ENCODE measurements at regions not wholly inside any gene's neighbourhood (a gene's known extent, or its start where the extent isn't known, plus 50 kb on each side); places are given as distances from the start of the nearest gene placed in this dataset.

DNA sequence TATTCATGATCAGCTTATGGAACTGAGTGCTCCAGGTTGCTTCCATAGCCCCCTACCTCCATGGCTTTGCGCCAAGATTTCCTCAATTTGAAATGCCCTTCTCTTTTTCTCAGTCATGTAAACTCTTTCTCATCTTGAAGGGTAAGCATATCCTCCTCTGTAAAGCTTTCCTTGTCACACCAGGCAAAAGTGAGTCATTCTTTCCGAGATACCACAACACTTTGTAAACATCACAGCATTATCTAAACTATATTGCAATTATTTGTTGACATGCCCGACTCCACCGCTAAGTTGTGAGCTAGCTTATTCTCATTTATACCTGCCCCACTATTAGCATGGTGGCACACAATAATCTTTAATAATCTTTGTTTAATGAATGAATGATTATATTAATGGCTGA is 419.5 kb upstream of the CHST9 start:
- no peaks in the 10 kb centered on the region for H3K9me3 ChIP-seq (ENCODE audit: control insufficient read depth, insufficient read depth, low read depth, low read length)
- in situ Hi-C loops (cut with HindIII; ENCODE audit: low pct_unique_long_range_greater_than_20kb, low sequenced_read_pairs) (no loop called here), intact Hi-C loops (cut with micrococcal nuclease; ENCODE audit: unreplicated experiment) (loop anchor here (10.0 kb wide), 1 partner anchor 150 kb away; no protein-coding TSS in a partner anchor)
- no peak for TF ChIP-seq TCF7L2 (IDR thresholded peaks at IDR 0.05; ENCODE audit: low read depth, low read length)
- no peak for TF ChIP-seq CTCF (IDR thresholded peaks at IDR 0.05)
- no peak for TF ChIP-seq SIN3A (IDR thresholded peaks at IDR 0.05; ENCODE audit: borderline replicate concordance, insufficient read depth, low read depth, low read length)
- no peak for TF ChIP-seq POLR2AphosphoS5 (IDR thresholded peaks at IDR 0.05; ENCODE audit: low read depth, low read length)
- TF ChIP-seq REST (IDR thresholded peaks at IDR 0.05; ENCODE audit: insufficient read depth in 1 of 2, low read depth in 2 of 2, low read length in 1 of 2) = no peak
- BruUV-seq (replicated peaks) = no TSS peak
- ATAC-seq (no peak; the same call in 1 of the 2 replicates), DNase-seq (ENCODE audit: low read depth, low spot score) (no peak)
- no peaks in the 10 kb centered on the region for H3K27me3 ChIP-seq (ENCODE audit: control insufficient read depth, insufficient read depth, low read length)
- ChIA-PET CTCF (interaction anchor here (1.1 to 1.2 kb wide), 2 partner anchors 145 to 227 kb away, joined by 3 to 8 read pairs; no protein-coding TSS in a partner anchor), POLR2A (no interaction called here)
- no peak overlapping the region for H3K4me3 ChIP-seq (ENCODE audit: low read depth in 2 of 2, low read length in 2 of 2)
- H3K4me1 ChIP-seq (ENCODE audit: control insufficient read depth, insufficient read depth, low read length) = no peaks in the 10 kb centered on the region; the same call in 1 of the 2 replicates
- H3K27ac ChIP-seq (ENCODE audit: low read length) = no peak overlapping the region
- no peaks in the 10 kb centered on the region for H3K36me3 ChIP-seq (ENCODE audit: control insufficient read depth, insufficient read depth, low read length)

GRCh38 chr18:27602092-27602491 is 417.0 kb upstream of the CHST9 start:
- Histone ChIP-seq H3K36me3 (ENCODE audit: control insufficient read depth, insufficient read depth, low read length) (no peaks in the 10 kb centered on the region), H3K4me3 (ENCODE audit: low read depth in 2 of 2, low read length in 2 of 2) (no peak overlapping the region), H3K4me1 (ENCODE audit: control insufficient read depth, insufficient read depth, low read length) (no peaks in the 10 kb centered on the region; the same call in 1 of the 2 replicates), H3K9me3 (ENCODE audit: control insufficient read depth, insufficient read depth, low read depth, low read length) (no peaks in the 10 kb centered on the region), H3K27me3 (ENCODE audit: control insufficient read depth, insufficient read depth, low read length) (no peaks in the 10 kb centered on the region), H3K27ac (ENCODE audit: low read length) (no peak overlapping the region)
- POLR2A ChIA-PET = no interaction called here
- no peak for DNase-seq (ENCODE audit: low read depth, low spot score)
- no TSS peak for BruUV-seq (replicated peaks)
- CTCF ChIA-PET = no interaction called here
- in situ Hi-C loops (cut with HindIII; ENCODE audit: low pct_unique_long_range_greater_than_20kb, low sequenced_read_pairs) = no loop called here
- no peak for ATAC-seq
- TF ChIP-seq CTCF (IDR thresholded peaks at IDR 0.05) (no peak), POLR2AphosphoS5 (IDR thresholded peaks at IDR 0.05; ENCODE audit: low read depth, low read length) (no peak), REST (IDR thresholded peaks at IDR 0.05; ENCODE audit: insufficient read depth in 1 of 2, low read depth in 2 of 2, low read length in 1 of 2) (no peak), SIN3A (IDR thresholded peaks at IDR 0.05; ENCODE audit: borderline replicate concordance, insufficient read depth, low read depth, low read length) (no peak), TCF7L2 (IDR thresholded peaks at IDR 0.05; ENCODE audit: low read depth, low read length) (no peak)
- intact Hi-C loops (cut with micrococcal nuclease; ENCODE audit: unreplicated experiment) = loop anchor here (10.0 kb wide), 1 partner anchor 153 kb away; no protein-coding TSS in a partner anchor

All from Panc1 (cell line).